HAP-1 (cell line): ENCODE measurements at regions not wholly inside any gene's neighbourhood (a gene's known extent, or its start where the extent isn't known, plus 50 kb on each side); places are given as distances from the start of the nearest gene placed in this dataset.

ENCODE experiments used
- DNase-seq, 2 experiments: peaks; one replicate each; pipeline ENCODE4 v3.0.0-alpha.2; 2016 to 2020; ENCODE audit warnings: low spot score in 2 of 2
- H3K27me3 ChIP-seq: fragments of 250-450 bp; sonication (Bioruptor Pico); 2 replicates; pipeline ENCODE4 v1.5.1; 2020; ENCODE audit warnings: low read depth, mild to moderate bottlenecking, moderate library complexity
- H3K36me3 ChIP-seq: fragments of 250-450 bp; sonication (Bioruptor Pico); replicated peaks from 2 replicates; pipeline ENCODE4 v1.5.1; 2020; ENCODE audit warnings: mild to moderate bottlenecking
- H3K4me1 ChIP-seq: fragments of 250-450 bp; sonication (Bioruptor Pico); 2 replicates; pipeline ENCODE4 v1.5.1; 2020; ENCODE audit warnings: mild to moderate bottlenecking
- H3K4me3 ChIP-seq: fragments of 250-450 bp; sonication (Bioruptor Pico); 2 replicates; pipeline ENCODE4 v1.5.1; 2020; ENCODE audit warnings: mild to moderate bottlenecking, moderate library complexity
- H3K9me3 ChIP-seq: fragments of 250-450 bp; sonication (Bioruptor Pico); 2 replicates; pipeline ENCODE4 v1.5.1; 2020; ENCODE audit warnings: mild to moderate bottlenecking, moderate library complexity
- in situ Hi-C: fragments of 300-500 bp; cut with MboI; formaldehyde crosslinking; loops from 3 replicates; pipeline ENCODE4 v1.14.3; 2020; ENCODE audit warnings: low sequenced_read_pairs, inconsistent platforms, mixed read lengths

- H3K4me3 ChIP-seq = no peak overlapping the region
- in situ Hi-C loops = no loop called here
- no peaks in the 10 kb centered on the region for H3K36me3 ChIP-seq
- no peaks in the 10 kb centered on the region for H3K9me3 ChIP-seq
- no peaks in the 10 kb centered on the region for H3K27me3 ChIP-seq
- H3K4me1 ChIP-seq = no peaks in the 10 kb centered on the region
- DNase-seq = no peak
Observed at GRCh38 chr6:81640891-81641290, 111.6 kb downstream of the TENT5A start.

DNA sequence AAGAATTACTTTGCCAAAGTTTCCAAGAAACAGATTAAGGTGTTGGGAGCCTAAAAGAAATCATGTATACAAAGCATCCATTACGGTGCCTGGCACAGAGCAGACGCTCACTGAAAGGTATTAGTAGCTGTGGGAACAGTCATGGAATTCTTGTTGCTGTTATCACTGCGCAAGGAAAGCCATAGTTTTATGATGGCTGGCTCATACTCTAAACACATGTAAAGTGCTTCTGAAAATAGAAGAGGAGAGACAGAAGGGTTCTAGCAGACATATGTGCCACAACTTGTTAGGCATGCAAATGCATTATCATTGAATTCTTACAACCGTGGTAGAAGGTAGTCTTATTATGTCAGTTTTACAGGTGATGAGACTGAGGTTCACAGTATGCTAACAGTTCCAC, 112.4 kb downstream of the TENT5A start:
- Histone ChIP-seq H3K9me3 (no peaks in the 10 kb centered on the region), H3K36me3 (no peaks in the 10 kb centered on the region), H3K4me1 (no peaks in the 10 kb centered on the region), H3K27me3 (no peaks in the 10 kb centered on the region), H3K4me3 (no peak overlapping the region)
- in situ Hi-C loops = no loop called here
- no peak for DNase-seq

DNA sequence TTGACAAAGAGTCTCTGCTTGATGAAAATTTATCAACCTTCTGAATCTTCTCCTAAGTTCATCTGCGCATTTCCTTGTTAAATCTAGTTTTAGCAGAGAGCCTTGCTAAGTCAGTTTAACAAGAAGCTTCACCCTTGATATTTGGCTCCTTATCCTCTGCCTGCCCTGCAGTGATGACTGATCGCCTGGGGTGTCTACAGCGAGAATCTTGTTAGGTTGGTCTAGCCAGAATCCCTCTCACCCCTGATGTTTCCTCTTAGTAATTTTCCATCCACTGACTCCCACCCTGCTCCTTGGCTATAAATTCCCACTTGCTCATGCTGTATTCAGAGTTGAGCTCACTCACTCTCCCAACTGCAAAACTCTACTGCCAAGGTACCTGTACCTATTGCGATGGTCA, 114.1 kb downstream of the TENT5A start:
- Histone ChIP-seq H3K9me3 (no peaks in the 10 kb centered on the region), H3K36me3 (no peaks in the 10 kb centered on the region), H3K27me3 (no peaks in the 10 kb centered on the region), H3K4me1 (no peaks in the 10 kb centered on the region), H3K4me3 (no peak overlapping the region)
- no peak for DNase-seq
- in situ Hi-C loops = no loop called here

DNA sequence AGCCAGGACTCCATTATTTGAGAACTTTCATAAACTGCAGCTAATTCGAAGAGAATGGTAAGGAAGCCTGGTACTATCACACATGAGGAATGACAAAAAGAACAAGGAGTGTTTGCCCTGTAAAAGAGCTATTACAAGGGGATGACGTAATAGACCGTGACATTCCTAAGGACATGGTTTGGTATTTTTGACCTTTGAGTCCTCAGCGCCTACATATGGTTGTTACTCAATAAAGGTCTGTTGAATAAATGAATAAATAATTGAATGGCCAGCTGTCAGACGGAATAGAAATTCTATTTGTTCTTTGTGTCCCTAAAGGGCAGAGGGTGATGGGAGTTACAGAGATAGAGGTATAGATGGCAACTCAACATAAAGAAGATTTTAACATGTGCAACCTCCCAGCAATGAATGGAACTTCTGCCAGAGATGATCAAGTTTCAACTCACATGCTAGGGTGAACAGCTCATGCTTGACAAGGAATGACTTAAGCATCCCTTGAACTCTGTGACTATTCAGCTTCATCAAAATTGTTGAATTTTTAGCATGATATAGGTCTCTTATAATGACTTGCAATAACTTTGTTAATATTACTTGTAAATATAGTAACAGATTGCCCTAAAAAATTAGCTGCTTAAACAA, 115.4 kb downstream of the TENT5A start:
- Histone ChIP-seq H3K4me3 (no peak overlapping the region), H3K27me3 (no peaks in the 10 kb centered on the region), H3K36me3 (no peaks in the 10 kb centered on the region), H3K4me1 (no peaks in the 10 kb centered on the region), H3K9me3 (no peaks in the 10 kb centered on the region)
- in situ Hi-C loops = no loop called here
- DNase-seq = no peak

DNA sequence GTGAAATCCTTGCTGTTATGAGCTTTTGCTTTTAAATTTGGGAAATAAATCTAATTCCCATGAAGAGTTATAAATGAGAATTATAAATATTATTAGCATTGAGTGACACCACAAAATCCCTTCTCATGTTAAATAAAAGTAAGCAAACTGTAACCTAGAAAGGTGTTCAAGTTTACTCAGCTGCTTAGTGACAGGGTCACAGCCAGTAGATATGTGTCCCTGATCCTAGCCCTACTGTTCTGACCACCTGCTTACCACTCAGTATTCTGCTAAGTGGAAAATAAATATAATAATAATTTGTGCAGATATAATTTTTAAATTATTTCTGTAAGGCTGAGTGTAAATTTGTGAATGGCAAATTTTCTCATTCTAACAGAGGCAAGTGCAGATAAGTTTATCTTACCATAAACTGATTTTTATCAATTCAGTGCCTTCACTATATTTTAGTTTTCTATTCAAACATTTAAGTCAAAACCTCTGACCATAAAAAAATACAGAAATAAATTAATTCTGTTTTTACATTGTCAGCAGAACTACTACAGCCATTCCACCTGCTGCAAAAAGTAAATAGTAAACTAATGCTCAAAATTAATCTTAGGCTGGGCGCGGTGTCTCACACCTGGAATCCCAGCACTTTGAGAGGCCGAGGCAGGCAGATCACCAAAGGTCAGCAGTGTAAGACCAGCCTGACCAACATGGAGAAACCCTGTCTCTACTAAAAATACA, 118.2 kb downstream of the TENT5A start:
- Histone ChIP-seq H3K4me3 (no peak overlapping the region), H3K36me3 (no peaks in the 10 kb centered on the region), H3K27me3 (no peaks in the 10 kb centered on the region), H3K9me3 (no peaks in the 10 kb centered on the region), H3K4me1 (no peaks in the 10 kb centered on the region)
- in situ Hi-C loops = no loop called here
- DNase-seq = no peak

- H3K27me3 ChIP-seq = no peaks in the 10 kb centered on the region
- no peak for DNase-seq
- in situ Hi-C loops = no loop called here
- H3K4me3 ChIP-seq = no peak overlapping the region
- no peaks in the 10 kb centered on the region for H3K4me1 ChIP-seq
- no peaks in the 10 kb centered on the region for H3K36me3 ChIP-seq
- H3K9me3 ChIP-seq = no peaks in the 10 kb centered on the region
Observed at GRCh38 chr6:81633391-81633790, 119.1 kb downstream of the TENT5A start.

DNA sequence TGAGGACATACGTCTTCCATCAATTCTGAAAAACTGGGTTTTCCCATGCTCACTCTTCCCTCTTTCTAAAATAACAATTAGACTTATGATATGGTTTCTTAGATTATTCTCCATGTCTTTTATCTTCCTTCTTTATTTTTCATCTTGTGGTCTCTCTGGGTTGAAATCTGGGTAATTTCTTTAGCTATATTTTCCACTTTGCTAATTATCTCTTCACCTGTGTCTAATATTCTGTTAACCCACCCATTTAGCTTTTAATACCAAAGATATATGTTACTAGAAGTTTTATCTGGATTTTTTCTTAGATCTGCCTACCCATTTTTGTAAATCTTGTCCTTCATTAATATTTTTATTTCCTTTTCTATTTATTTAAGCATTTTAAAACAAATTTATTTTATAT, 121.8 kb downstream of the TENT5A start:
- in situ Hi-C loops = no loop called here
- no peaks in the 10 kb centered on the region for H3K9me3 ChIP-seq
- DNase-seq = no peak
- no peaks in the 10 kb centered on the region for H3K4me1 ChIP-seq
- no peaks in the 10 kb centered on the region for H3K36me3 ChIP-seq
- no peaks in the 10 kb centered on the region for H3K27me3 ChIP-seq
- H3K4me3 ChIP-seq = no peak overlapping the region

DNA sequence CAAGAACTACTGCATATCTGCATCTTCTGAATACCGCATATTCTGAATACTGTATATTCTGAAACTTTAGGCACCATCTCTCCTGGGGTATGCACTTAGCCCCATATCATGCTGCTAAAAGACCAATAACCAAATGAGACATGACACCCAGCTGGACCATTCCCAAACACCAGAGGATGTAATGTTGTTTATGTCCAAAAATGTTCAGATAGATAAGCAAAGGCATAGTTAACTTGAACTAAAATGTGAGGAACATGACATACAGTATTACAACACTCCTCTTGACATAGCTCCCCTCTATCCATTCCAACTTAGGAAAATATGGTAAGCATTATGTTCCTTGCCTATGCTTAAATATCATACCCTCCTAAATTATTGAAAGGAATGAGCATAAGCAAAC, 127.3 kb downstream of the TENT5A start:
- H3K4me3 ChIP-seq = no peak overlapping the region
- H3K4me1 ChIP-seq = no peaks in the 10 kb centered on the region
- H3K9me3 ChIP-seq = no peaks in the 10 kb centered on the region
- no peaks in the 10 kb centered on the region for H3K27me3 ChIP-seq
- in situ Hi-C loops = no loop called here
- no peak for DNase-seq
- no peaks in the 10 kb centered on the region for H3K36me3 ChIP-seq

- in situ Hi-C loops = no loop called here
- no peak overlapping the region for H3K4me3 ChIP-seq
- no peaks in the 10 kb centered on the region for H3K27me3 ChIP-seq
- no peaks in the 10 kb centered on the region for H3K9me3 ChIP-seq
- no peak for DNase-seq
- no peaks in the 10 kb centered on the region for H3K4me1 ChIP-seq
- H3K36me3 ChIP-seq = no peaks in the 10 kb centered on the region
Observed at GRCh38 chr6:81624453-81624852, 128.0 kb downstream of the TENT5A start.

DNA sequence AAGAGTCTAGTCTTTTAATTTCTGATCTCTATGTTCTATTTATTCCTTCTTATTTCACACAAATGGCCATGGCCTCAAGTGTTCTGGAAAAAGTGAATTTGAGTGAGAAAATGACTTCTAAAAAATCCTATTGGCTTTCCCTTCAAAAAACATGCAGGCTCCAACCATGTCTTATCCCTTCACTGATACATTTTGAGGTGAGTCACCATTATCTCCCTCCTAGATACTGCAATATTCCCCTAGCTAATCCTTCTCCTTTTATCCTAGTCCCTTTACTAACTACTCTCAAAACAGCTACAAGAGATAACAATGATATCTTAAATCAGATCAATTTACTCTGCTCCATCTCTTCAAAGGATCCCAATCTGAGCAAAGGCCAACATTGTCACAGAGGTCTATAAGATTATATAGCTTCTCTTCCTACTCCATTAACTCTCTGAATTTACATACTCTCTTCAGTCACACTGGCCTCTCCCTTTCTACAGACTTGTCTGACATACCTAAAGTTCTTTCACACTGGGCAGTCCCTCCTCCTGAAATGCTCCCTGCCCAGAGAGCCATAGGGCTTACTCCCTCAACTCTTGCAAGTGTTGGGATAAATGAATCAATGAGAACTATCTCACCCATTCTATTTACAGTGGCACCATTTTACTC, 129.2 kb downstream of the TENT5A start:
- Histone ChIP-seq H3K36me3 (no peaks in the 10 kb centered on the region), H3K9me3 (no peaks in the 10 kb centered on the region), H3K4me3 (no peak overlapping the region), H3K4me1 (no peaks in the 10 kb centered on the region), H3K27me3 (no peaks in the 10 kb centered on the region)
- in situ Hi-C loops = no loop called here
- DNase-seq = no peak

DNA sequence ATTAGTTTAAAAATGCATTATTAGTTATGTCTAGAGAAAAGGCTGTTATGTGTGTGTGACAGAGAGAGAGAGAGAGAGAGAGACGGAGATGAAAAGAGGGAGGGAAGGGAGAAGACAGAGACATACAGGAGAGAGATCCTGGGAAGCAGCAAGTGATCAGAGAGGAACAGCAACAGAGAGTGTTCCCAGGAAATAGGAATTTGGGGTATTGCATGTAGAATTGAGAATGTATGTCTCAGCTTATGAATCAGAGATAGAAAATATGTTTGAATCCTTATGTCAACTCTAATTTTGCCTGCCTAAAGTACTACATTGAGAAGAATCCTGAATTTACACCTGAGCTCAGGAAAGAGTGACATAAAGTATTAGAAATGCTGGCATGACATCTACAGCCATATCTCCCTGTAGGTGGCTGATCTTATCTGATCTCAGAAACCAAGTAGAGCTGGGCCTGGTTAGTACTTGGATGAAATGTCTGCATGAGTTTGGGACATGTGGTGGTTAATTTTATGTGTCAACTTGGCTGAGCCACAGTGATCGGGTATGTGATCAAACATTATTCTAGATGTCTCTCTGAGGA, 130.6 kb downstream of the TENT5A start:
- in situ Hi-C loops = no loop called here
- H3K4me1 ChIP-seq = no peaks in the 10 kb centered on the region
- no peaks in the 10 kb centered on the region for H3K36me3 ChIP-seq
- no peaks in the 10 kb centered on the region for H3K9me3 ChIP-seq
- no peaks in the 10 kb centered on the region for H3K27me3 ChIP-seq
- no peak overlapping the region for H3K4me3 ChIP-seq
- no peak for DNase-seq

- no peak overlapping the region for H3K4me3 ChIP-seq
- no peaks in the 10 kb centered on the region for H3K9me3 ChIP-seq
- no peaks in the 10 kb centered on the region for H3K4me1 ChIP-seq
- H3K36me3 ChIP-seq = no peaks in the 10 kb centered on the region
- no peaks in the 10 kb centered on the region for H3K27me3 ChIP-seq
- in situ Hi-C loops = no loop called here
- no peak for DNase-seq
Observed at GRCh38 chr6:81614292-81614691, 138.2 kb downstream of the TENT5A start.

- in situ Hi-C loops = no loop called here
- no peak overlapping the region for H3K4me3 ChIP-seq
- H3K9me3 ChIP-seq = no peaks in the 10 kb centered on the region
Observed at GRCh38 chr6:81613606-81614005, 138.9 kb downstream of the TENT5A start.

GRCh38 chr6:81612136-81612535, 140.3 kb downstream of the TENT5A start:
- Histone ChIP-seq H3K4me3 (no peak overlapping the region), H3K9me3 (no peaks in the 10 kb centered on the region), H3K4me1 (no peaks in the 10 kb centered on the region), H3K36me3 (no peaks in the 10 kb centered on the region), H3K27me3 (no peaks in the 10 kb centered on the region)
- no peak for DNase-seq
- in situ Hi-C loops = no loop called here

More at GRCh38 chr6:81613606-81614005, 138.9 kb downstream of the TENT5A start:
- H3K27me3 ChIP-seq = no peaks in the 10 kb centered on the region
- no peak for DNase-seq
- H3K4me1 ChIP-seq = no peaks in the 10 kb centered on the region
- no peaks in the 10 kb centered on the region for H3K36me3 ChIP-seq
